ENCODE measurements at regions not wholly inside any gene's neighbourhood (a gene's known extent, or its start where the extent isn't known, plus 50 kb on each side); places are given as distances from the start of the nearest gene placed in this dataset.
"Not testable (repeated sequence)": the region's sequence is repeated elsewhere in the genome, so short reads cannot be mapped to it uniquely, and the experiment has no call there.

- not testable (repeated sequence) for TF ChIP-seq POLR2A (IDR thresholded peaks at IDR 0.05; ENCODE audit: low read length); GATA1 (IDR thresholded peaks at IDR 0.05; ENCODE audit: low read depth, low read length)
Observed at GRCh38 chr14:103245624-103246031, 88.4 kb upstream of the EIF5 start.

Measured in erythroblast (primary cell).